Body of pancreas (tissue), 4 donors: ENCODE measurements at regions not wholly inside any gene's neighbourhood (a gene's known extent, or its start where the extent isn't known, plus 50 kb on each side); places are given as distances from the start of the nearest gene placed in this dataset.

Experiments used
- ATAC-seq: fragments of 150-250 bp; one replicate; pipeline ENCODE4 v1.9.1; 2016
- DNase-seq, 4 donors: peaks; one replicate each; pipeline ENCODE4 v3.0.0-alpha.2; 2019
- H3K27ac ChIP-seq, 4 donors: fragments of 200-600 bp; sonication (generic); 1 replicate in 3 of 4; 2 replicates in 1 of 4; pipeline versions ENCODE4 v1.5.1 to v1.6.1; 2016 to 2019; ENCODE audit warnings: mild to moderate bottlenecking in 1 of 4, mixed read lengths in 1 of 4, moderate library complexity in 1 of 4
- H3K27me3 ChIP-seq, 2 donors: fragments of 200-600 bp; sonication (generic); one replicate each; pipeline ENCODE4 v1.6.0; 2016; ENCODE audit warnings: mild to moderate bottlenecking in 1 of 2
- H3K36me3 ChIP-seq, 2 donors: fragments of 200-600 bp; sonication (generic); replicated peaks in 1 of 2; 2 replicates each; pipeline ENCODE4 v1.5.1; 2016; ENCODE audit warnings: low read depth in 2 of 2; ENCODE audit not compliant: insufficient read depth in 1 of 2
- H3K4me1 ChIP-seq: fragments of 200-600 bp; sonication (generic); one replicate; pipeline ENCODE4 v1.6.0; 2016
- H3K4me3 ChIP-seq, 2 donors: fragments of 200-600 bp; sonication (generic); 1 replicate in 1 of 2; 2 replicates in 1 of 2; pipeline ENCODE4 v1.5.1; 2016 to 2019
- H3K9me3 ChIP-seq, 3 donors: fragments of 200-600 bp; sonication (generic); 1 replicate in 2 of 3; 2 replicates in 1 of 3; pipeline ENCODE4 v1.5.1; 2016
- POLR2A ChIP-seq, 3 donors: fragments of 450-650 bp; IDR thresholded peaks; one replicate each; pipeline ENCODE4 v1.6.1; 2016; ENCODE audit warnings: antibody characterized with exemption in 3 of 3, mild to moderate bottlenecking in 2 of 3
- WGBS, 2 donors: methylation state at CpG; one replicate each; pipeline ENCODE4 v1.1.5; 2017; 5-methylcytosine and 5-hydroxymethylcytosine counted together
- intact Hi-C: fragments of 100-400 bp; cut with DNase I; formaldehyde crosslinking; loops from one replicate; pipeline ENCODE4 v1.15.1; 2023
- TF ChIP-seq, protein P1 (sequence below), 7 experiments: fragments of 450-650 bp in 4 of 7; fragments of 200-600 bp in 3 of 7; sonication (generic) in 3 of 7; IDR thresholded peaks; one replicate each; pipeline ENCODE4 v1.5.1; 2016 to 2019; ENCODE audit warnings: antibody characterized with exemption in 7 of 7

- DNase-seq (no peak), ATAC-seq (no peak)
- intact Hi-C loops: no loop called here
- no peaks in the 10 kb centered on the region for H3K36me3 ChIP-seq
- TF ChIP-seq, protein P1, sequence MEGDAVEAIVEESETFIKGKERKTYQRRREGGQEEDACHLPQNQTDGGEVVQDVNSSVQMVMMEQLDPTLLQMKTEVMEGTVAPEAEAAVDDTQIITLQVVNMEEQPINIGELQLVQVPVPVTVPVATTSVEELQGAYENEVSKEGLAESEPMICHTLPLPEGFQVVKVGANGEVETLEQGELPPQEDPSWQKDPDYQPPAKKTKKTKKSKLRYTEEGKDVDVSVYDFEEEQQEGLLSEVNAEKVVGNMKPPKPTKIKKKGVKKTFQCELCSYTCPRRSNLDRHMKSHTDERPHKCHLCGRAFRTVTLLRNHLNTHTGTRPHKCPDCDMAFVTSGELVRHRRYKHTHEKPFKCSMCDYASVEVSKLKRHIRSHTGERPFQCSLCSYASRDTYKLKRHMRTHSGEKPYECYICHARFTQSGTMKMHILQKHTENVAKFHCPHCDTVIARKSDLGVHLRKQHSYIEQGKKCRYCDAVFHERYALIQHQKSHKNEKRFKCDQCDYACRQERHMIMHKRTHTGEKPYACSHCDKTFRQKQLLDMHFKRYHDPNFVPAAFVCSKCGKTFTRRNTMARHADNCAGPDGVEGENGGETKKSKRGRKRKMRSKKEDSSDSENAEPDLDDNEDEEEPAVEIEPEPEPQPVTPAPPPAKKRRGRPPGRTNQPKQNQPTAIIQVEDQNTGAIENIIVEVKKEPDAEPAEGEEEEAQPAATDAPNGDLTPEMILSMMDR (IDR thresholded peaks at IDR 0.05): no peak
- no peak for TF ChIP-seq POLR2A (IDR thresholded peaks at IDR 0.05)
- WGBS, 2 donors: 80 to 92% methylated on average over 1 of the region's 1 CpG
- H3K27me3 ChIP-seq: no peaks in the 10 kb centered on the region
- no peak overlapping the region for H3K27ac ChIP-seq
- no peaks in the 10 kb centered on the region for H3K9me3 ChIP-seq
- no peak overlapping the region for H3K4me3 ChIP-seq
- H3K4me1 ChIP-seq: no peaks in the 10 kb centered on the region
Measured at GRCh38 chr10:2108496-2108895, 371.2 kb upstream of the ADARB2 start.

- intact Hi-C loops: no loop called here
- DNase-seq (no peak), ATAC-seq (no peak)
- WGBS, 2 donors: 57 to 68% methylated on average over 2 of the region's 2 CpGs
- Histone ChIP-seq H3K4me3 (no peak overlapping the region), H3K27ac (no peak overlapping the region), H3K9me3 (no peaks in the 10 kb centered on the region), H3K4me1 (no peaks in the 10 kb centered on the region), H3K36me3 (no peaks in the 10 kb centered on the region), H3K27me3 (no peaks in the 10 kb centered on the region)
- TF ChIP-seq, protein P1 (IDR thresholded peaks at IDR 0.05): no peak
- no peak for TF ChIP-seq POLR2A (IDR thresholded peaks at IDR 0.05)
Measured at GRCh38 chr10:2106641-2107040, 369.3 kb upstream of the ADARB2 start.

- intact Hi-C loops: no loop called here
Measured at GRCh38 chr10:2099321-2099720, 362.0 kb upstream of the ADARB2 start.

DNA sequence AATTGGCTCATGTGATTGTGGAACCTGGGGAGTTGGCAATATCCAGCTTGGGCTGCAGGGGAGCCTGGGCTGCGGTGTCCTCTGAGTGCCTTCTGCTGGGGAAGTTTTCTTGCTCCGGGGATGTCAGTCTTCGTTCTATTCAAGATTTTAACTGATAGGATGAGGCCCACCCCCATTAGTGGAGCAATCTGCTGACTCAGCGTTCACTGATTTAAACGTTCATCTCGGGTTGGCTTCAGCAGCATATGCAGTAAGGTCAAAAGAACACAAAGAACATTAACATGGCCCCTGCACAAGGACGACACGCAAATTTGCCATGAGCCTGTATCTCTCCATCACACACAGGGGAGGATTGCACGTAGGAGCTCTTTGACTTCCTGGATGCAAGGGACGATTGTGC lies 360.6 kb upstream of the ADARB2 start:
- TF ChIP-seq, protein P1 (IDR thresholded peaks at IDR 0.05): no peak
- no peak for TF ChIP-seq POLR2A (IDR thresholded peaks at IDR 0.05)
- H3K36me3 ChIP-seq: no peaks in the 10 kb centered on the region
- H3K4me1 ChIP-seq: no peaks in the 10 kb centered on the region
- intact Hi-C loops: no loop called here
- H3K27ac ChIP-seq: no peak overlapping the region
- H3K4me3 ChIP-seq: no peak overlapping the region
- no peaks in the 10 kb centered on the region for H3K9me3 ChIP-seq
- DNase-seq: no peak
- WGBS, 2 donors: 73 to 77% methylated on average over 10 of the region's 10 CpGs
- H3K27me3 ChIP-seq: no peaks in the 10 kb centered on the region
- no peak for ATAC-seq

More at GRCh38 chr10:2099321-2099720, 362.0 kb upstream of the ADARB2 start:
- TF ChIP-seq POLR2A (IDR thresholded peaks at IDR 0.05): no peak
- TF ChIP-seq, protein P1 (IDR thresholded peaks at IDR 0.05): no peak
- Histone ChIP-seq H3K4me1 (no peaks in the 10 kb centered on the region), H3K27me3 (no peaks in the 10 kb centered on the region), H3K36me3 (no peaks in the 10 kb centered on the region), H3K4me3 (no peak overlapping the region), H3K27ac (no peak overlapping the region), H3K9me3 (no peaks in the 10 kb centered on the region)
- no peak for ATAC-seq
- no peak for DNase-seq
- 79 to 81% methylated on average over 16 of the region's 16 CpGs for WGBS, 2 donors

- TF ChIP-seq, protein P1 (IDR thresholded peaks at IDR 0.05): no peak
- no peak for TF ChIP-seq POLR2A (IDR thresholded peaks at IDR 0.05)
- Histone ChIP-seq H3K27ac (no peak overlapping the region), H3K4me3 (no peak overlapping the region), H3K27me3 (no peaks in the 10 kb centered on the region), H3K36me3 (no peaks in the 10 kb centered on the region), H3K9me3 (no peaks in the 10 kb centered on the region), H3K4me1 (no peaks in the 10 kb centered on the region)
- intact Hi-C loops: no loop called here
- WGBS, 2 donors: 78 to 85% methylated on average over 6 of the region's 6 CpGs
- no peak for ATAC-seq
- no peak for DNase-seq
Measured at GRCh38 chr10:2094171-2094570, 356.8 kb upstream of the ADARB2 start.
